Heart left ventricle (tissue), 16 donors: ENCODE measurements at regions not wholly inside any gene's neighbourhood (a gene's known extent, or its start where the extent isn't known, plus 50 kb on each side); places are given as distances from the start of the nearest gene placed in this dataset.
"Not testable (repeated sequence)": the region's sequence is repeated elsewhere in the genome, so short reads cannot be mapped to it uniquely, and the experiment has no call there.

Experiments used
- ATAC-seq, 4 donors: fragments of 200-7000 bp; cut with Tn5 transposase; one replicate each; pipeline ENCODE4 v1.9.1; 2020 to 2022; ENCODE audit warnings: moderate library complexity in 4 of 4, mild to moderate bottlenecking in 3 of 4, moderate number of reproducible peaks in 1 of 4
- DNase-seq, 5 donors: peaks; one replicate each; pipeline ENCODE4 v3.0.0-alpha.2; 2020
- H3K27ac ChIP-seq, 12 donors: fragments of 200-600 bp; sonication (generic) in 4 of 12; one replicate each; pipeline versions ENCODE4 v1.5.0 to v1.8.0; 2016 to 2022; ENCODE audit warnings: mild to moderate bottlenecking in 2 of 12
- H3K27me3 ChIP-seq, 9 donors: fragments of 200-600 bp; sonication (generic) in 2 of 9; one replicate each; pipeline versions ENCODE4 v1.5.1 to v1.8.0; 2016 to 2022; ENCODE audit warnings: mild to moderate bottlenecking in 3 of 9
- H3K36me3 ChIP-seq, 9 donors: fragments of 200-600 bp; sonication (generic) in 2 of 9; one replicate each; pipeline versions ENCODE4 v1.5.0 to v1.8.0; 2018 to 2022; ENCODE audit warnings: mild to moderate bottlenecking in 2 of 9
- H3K4me1 ChIP-seq, 12 donors: fragments of 200-600 bp; sonication (generic) in 4 of 12; one replicate each; pipeline versions ENCODE4 v1.5.0 to v1.8.0; 2016 to 2022; ENCODE audit warnings: mild to moderate bottlenecking in 3 of 12
- H3K4me3 ChIP-seq, 12 donors: fragments of 200-600 bp; sonication (generic) in 4 of 12; one replicate each; pipeline versions ENCODE4 v1.5.0 to v1.8.0; 2017 to 2022; ENCODE audit warnings: mild to moderate bottlenecking in 9 of 12, moderate library complexity in 4 of 12
- H3K9me3 ChIP-seq, 12 donors: fragments of 200-600 bp; sonication (generic) in 4 of 12; one replicate each; pipeline versions ENCODE4 v1.5.0 to v1.8.0; 2016 to 2022; ENCODE audit warnings: mild to moderate bottlenecking in 1 of 12
- POLR2A ChIP-seq, 2 donors: fragments of 450-650 bp; IDR thresholded peaks; one replicate each; pipeline ENCODE4 v1.6.1; 2017; ENCODE audit warnings: antibody characterized with exemption in 2 of 2, mild to moderate bottlenecking in 2 of 2, moderate library complexity in 2 of 2
- WGBS, 4 donors: extraction: QIAGEN DNeasy Blood & Tissue Kit in 2 of 4; methylation state at CpG; one replicate each; pipeline versions ENCODE4 v1.1.5 to v1.1.7; 2013 to 2018; 5-methylcytosine and 5-hydroxymethylcytosine counted together
- intact Hi-C, 10 donors: fragments of 100-400 bp; cut with DNase I; formaldehyde crosslinking; loops; one replicate each; pipeline versions ENCODE4 v1.11.1 to v1.14.2; 2022
- TF ChIP-seq, protein P1 (sequence below), 12 donors: fragments of 200-600 bp; sonication (generic) in 4 of 12; IDR thresholded peaks; one replicate each; pipeline versions ENCODE4 v1.5.0 to v1.8.0; 2018 to 2022; ENCODE audit warnings: antibody characterized with exemption in 12 of 12, mild to moderate bottlenecking in 5 of 12
- donor health status: ischemic (EF 13 %, LVEDD 7.1; RV severe dilation, severe dysfunction).
- donor health status: healthy with polysubstance abuse.
- donor health status: DM: no; HTN: yes; CAD: no.
- donor health status: DM: no; HTN: no; CAD: no.
- donor health status: ischemic (EF 25% LVEDD 6.9; RV normal size, moderate dysfunction).
- donor health status: ischemic (EF 25% LVEDD 5.7; RV mildly dilated, moderate dysfunction).
- donor health status: healthy.
- donor health status: DM: yes; HTN: yes; CAD: no.
- donor health status: ischemic (EF 35%, LVEDD 5.7; RV mildly dilated, moderate dysfunction).
- donor health status: nonischemic (EF 11% LVEDD 7.7; RV severe dilation, severe dysfunction).
- donor health status: DM: yes; HTN: yes; CAD: no.
- donor health status: PGD.
- donor health status: ischemic (EF 29% LVEDD 5.4; RV normal size, mild dysfunction).
- donor health status: nonischemic (EF 23%, LVEDD 6.1; RV moderate dilation, normal function).

DNA sequence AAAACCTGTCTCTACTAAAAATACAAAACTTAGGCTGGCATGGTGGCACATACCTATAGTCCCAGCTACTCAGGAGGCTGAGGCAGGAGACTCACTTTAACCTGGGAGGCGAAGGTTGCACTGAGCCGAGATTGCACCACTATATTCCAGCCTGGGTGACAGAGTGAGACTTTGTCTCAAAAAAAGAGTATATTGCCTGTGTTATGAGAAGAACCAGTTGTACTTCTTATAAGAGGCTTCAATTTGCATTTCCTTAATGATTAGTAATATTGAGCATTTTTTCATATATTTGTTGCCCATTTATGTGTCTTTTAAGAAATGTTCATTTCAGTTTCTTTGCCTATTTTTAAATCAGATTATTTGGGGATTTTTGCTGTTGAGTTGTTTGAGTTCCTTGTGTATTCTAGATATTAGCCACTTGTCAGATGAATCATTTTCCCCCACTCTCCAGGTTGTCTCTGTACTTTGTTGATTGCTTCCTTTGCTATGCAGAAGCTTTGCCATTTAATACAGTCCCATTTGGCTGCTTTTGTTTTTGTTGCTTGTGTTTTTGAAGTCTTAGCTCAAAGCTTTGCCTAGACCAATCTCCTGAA, 75.8 kb upstream of the LRPPRC start:
- no peaks in the 10 kb centered on the region for H3K27me3 ChIP-seq
- H3K27ac ChIP-seq: no peak overlapping the region
- TF ChIP-seq, protein P1, sequence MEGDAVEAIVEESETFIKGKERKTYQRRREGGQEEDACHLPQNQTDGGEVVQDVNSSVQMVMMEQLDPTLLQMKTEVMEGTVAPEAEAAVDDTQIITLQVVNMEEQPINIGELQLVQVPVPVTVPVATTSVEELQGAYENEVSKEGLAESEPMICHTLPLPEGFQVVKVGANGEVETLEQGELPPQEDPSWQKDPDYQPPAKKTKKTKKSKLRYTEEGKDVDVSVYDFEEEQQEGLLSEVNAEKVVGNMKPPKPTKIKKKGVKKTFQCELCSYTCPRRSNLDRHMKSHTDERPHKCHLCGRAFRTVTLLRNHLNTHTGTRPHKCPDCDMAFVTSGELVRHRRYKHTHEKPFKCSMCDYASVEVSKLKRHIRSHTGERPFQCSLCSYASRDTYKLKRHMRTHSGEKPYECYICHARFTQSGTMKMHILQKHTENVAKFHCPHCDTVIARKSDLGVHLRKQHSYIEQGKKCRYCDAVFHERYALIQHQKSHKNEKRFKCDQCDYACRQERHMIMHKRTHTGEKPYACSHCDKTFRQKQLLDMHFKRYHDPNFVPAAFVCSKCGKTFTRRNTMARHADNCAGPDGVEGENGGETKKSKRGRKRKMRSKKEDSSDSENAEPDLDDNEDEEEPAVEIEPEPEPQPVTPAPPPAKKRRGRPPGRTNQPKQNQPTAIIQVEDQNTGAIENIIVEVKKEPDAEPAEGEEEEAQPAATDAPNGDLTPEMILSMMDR (IDR thresholded peaks at IDR 0.05): no peak
- no peak for TF ChIP-seq POLR2A (IDR thresholded peaks at IDR 0.05)
- H3K4me1 ChIP-seq: peaks cover 0 to 6% (median 0%) of the 10 kb centered on the region in 12 donors
- DNase-seq: no peak
- no peak for ATAC-seq
- intact Hi-C loops: loop anchor here in 1 of 10 donors (2.0 kb wide), 1 partner anchor 31 kb away; no protein-coding TSS in a partner anchor
- WGBS, 4 donors: 87 to 93% (median 91%) methylated on average over 2 of the region's 2 CpGs
- no peaks in the 10 kb centered on the region for H3K9me3 ChIP-seq
- H3K4me3 ChIP-seq: no peak overlapping the region
- H3K36me3 ChIP-seq: no peaks in the 10 kb centered on the region

DNA sequence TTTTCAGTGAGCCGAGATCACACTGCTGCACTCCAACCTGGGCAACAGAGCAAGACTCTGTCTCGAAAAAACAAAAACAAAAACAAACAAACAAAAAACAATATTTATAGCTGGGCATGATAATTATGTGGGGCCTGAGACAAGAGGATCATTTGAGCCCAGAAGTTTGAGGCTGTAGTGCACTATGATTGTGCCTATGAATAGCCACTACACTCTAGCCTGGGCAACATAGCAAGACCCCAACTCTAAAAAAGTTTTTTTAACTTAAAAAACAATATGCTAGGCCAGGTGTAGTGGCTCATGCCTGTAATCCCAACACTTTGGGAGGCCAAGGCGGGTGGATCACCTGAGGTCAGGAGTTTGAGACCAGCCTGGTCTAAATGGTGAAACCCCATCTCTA, 77.9 kb upstream of the LRPPRC start:
- ATAC-seq, H3K4me1 ChIP-seq, intact Hi-C loops, DNase-seq, H3K9me3 ChIP-seq, H3K27me3 ChIP-seq, H3K36me3 ChIP-seq, H3K27ac ChIP-seq, H3K4me3 ChIP-seq: not testable (repeated sequence)
- WGBS, 4 donors: 81 to 93% (median 88%) methylated on average over 3 of the region's 3 CpGs

DNA sequence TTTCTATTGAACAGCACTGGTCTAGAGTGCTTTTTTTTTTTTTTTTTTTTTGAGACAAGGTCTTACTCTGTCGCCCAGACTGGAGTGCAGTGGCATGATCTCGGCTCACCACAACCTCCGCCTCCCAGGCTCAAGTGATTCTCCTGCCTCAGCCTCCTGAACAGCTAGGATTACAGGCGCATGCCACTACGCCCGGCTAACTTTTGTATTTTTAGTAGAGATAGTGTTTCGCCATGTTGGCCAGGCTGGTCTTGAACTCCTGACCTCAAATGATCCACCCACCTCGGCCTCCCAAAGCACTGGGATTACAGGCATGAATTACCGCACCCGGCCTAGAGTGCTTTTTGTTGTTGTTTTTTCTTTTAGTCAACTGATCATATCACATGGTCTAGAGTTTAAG, 79.0 kb upstream of the LRPPRC start:
- ATAC-seq, H3K36me3 ChIP-seq, H3K27me3 ChIP-seq, intact Hi-C loops, H3K9me3 ChIP-seq, DNase-seq, H3K27ac ChIP-seq, H3K4me1 ChIP-seq, H3K4me3 ChIP-seq: not testable (repeated sequence)
- WGBS, 4 donors: 91 to 92% (median 91%) methylated on average over 10 of the region's 10 CpGs

DNA sequence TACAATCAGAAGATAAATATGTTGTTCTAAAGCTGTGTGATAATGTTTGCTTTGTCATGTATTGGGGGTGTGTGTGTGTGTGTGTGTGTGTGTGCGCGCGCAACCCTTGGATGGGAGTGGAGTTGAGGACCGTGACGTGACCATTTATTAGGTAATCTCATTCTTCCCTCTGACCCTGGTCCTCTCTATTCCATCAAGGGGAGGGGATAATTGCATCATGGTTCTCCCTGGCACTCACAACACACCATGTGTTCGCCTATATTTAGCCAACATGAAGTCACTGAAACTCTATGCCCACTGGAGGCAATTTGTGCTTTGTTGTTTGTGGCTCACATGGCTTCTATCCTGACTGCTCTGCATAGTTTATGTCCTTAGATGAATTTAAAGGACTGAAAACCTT, 79.8 kb upstream of the LRPPRC start:
- H3K4me3 ChIP-seq: no peak overlapping the region
- ATAC-seq: peak; percentile 55 to 95 (median 94)
- no peak for TF ChIP-seq POLR2A (IDR thresholded peaks at IDR 0.05)
- TF ChIP-seq, protein P1 (IDR thresholded peaks at IDR 0.05): no peak
- WGBS, 4 donors: 70 to 87% (median 83%) methylated on average over 6 of the region's 6 CpGs
- DNase-seq: peak in 2 of 5 donors; percentile 23 to 25
- no peaks in the 10 kb centered on the region for H3K9me3 ChIP-seq
- intact Hi-C loops: no loop called here
- no peaks in the 10 kb centered on the region for H3K36me3 ChIP-seq
- H3K27me3 ChIP-seq: no peaks in the 10 kb centered on the region
- peak overlapping the region in 2 of 12 donors; percentile 21 to 42 for H3K27ac ChIP-seq
- peaks cover 0 to 6% (median 0%) of the 10 kb centered on the region in 12 donors for H3K4me1 ChIP-seq

DNA sequence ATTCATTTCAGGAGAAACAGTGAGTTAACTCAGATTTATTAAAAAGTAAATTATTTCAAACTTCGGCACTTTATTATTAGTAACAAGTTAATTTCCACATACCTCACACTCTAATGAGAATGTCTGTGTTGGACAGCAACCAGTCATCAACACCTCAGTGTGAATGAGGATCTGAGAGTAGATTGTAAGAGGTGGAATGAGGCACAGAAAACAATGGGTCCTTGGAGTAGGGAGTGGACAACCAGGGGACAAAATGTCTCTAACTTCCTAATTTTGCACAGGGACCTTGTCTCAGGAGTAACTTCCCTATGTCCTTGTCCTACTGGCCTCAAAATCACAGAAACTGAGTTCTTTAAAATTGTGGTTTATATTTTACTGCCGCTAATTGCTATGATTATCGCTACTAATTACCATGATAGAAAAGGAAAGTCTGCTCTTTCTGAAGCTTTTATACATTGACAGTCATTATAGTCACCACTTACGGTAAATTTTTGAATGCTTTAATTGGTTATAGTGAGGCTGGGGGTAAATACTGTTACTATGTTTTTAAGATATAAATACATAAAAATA, 82.2 kb upstream of the LRPPRC start:
- Histone ChIP-seq H3K9me3 (no peaks in the 10 kb centered on the region), H3K36me3 (no peaks in the 10 kb centered on the region), H3K4me1 (peaks cover 0 to 6% (median 0%) of the 10 kb centered on the region in 12 donors), H3K27ac (no peak overlapping the region), H3K4me3 (no peak overlapping the region), H3K27me3 (no peaks in the 10 kb centered on the region)
- DNase-seq (no peak), ATAC-seq (no peak)
- TF ChIP-seq POLR2A (IDR thresholded peaks at IDR 0.05): no peak
- TF ChIP-seq, protein P1 (IDR thresholded peaks at IDR 0.05): no peak
- intact Hi-C loops: no loop called here
- WGBS, 4 donors: 86 to 89% (median 88%) methylated on average over 4 of the region's 4 CpGs
